ENCODE measurements at regions not wholly inside any gene's neighbourhood (a gene's known extent, or its start where the extent isn't known, plus 50 kb on each side); places are given as distances from the start of the nearest gene placed in this dataset.

DNA sequence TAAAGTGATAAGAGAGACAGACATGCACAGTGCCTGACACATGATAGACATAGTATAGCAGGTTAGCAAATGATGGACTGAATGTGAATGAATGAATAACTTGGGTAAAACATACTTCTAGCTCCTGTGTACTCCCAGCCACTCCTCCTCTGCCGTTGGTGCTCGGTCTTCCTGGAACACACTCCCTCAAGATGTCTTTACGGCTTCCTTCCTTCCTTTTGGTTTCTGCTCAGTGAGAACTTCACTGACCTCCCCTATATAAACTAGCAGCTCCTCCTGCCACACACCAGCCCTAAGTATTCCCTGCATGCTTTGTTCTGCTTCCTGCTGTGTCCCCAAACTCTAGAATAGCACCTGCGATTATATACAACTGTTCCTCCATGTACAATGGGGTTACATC lies 50.2 kb downstream of the RAD54L2 start:
- FAIRE-seq (no peak), ATAC-seq (no peak), DNase-seq (ENCODE audit: extremely low read depth in 1 of 4, low spot score in 3 of 4) (no peak)
- in situ Hi-C loops (cut with MboI), result no loop called here
- Histone ChIP-seq H3K9ac (ENCODE audit: insufficient read depth in 1 of 2, low read depth in 2 of 2, low read length in 2 of 2) (no peak overlapping the region), H3K4me1 (replicated peaks in 1 of 2; ENCODE audit: control insufficient read depth in 2 of 2, insufficient read depth in 2 of 2, low read length in 2 of 2) (no peaks in the 10 kb centered on the region), H3K36me3 (ENCODE audit: control insufficient read depth, insufficient read depth, low read length) (peaks cover 8% of the 10 kb centered on the region; the same call in 2 of the 3 replicates), H4K20me1 (replicated peaks; ENCODE audit: control insufficient read depth, insufficient read depth, low read length) (no peaks in the 10 kb centered on the region), H3K9me1 (ENCODE audit: control insufficient read depth, insufficient read depth, low read length) (no peaks in the 10 kb centered on the region), H3K27ac (ENCODE audit: extremely low read depth, low read depth, low read length) (no peak overlapping the region), H3K4me2 (ENCODE audit: insufficient read depth, low read length) (no peak overlapping the region), H3K4me3 (no peak overlapping the region), H3K9me3 (replicated peaks; ENCODE audit: control insufficient read depth, insufficient read depth, low read depth, low read length) (no peaks in the 10 kb centered on the region), H3K27me3 (ENCODE audit: control insufficient read depth in 2 of 2, insufficient read depth in 2 of 2, low read length in 2 of 2) (no peaks in the 10 kb centered on the region), H3K79me2 (ENCODE audit: control insufficient read depth, insufficient read depth, low read length) (no peaks in the 10 kb centered on the region; the same call in 2 of the 3 replicates), H2AFZ (ENCODE audit: low read depth, low read length) (no peak overlapping the region)
- ChIA-PET CTCF (ENCODE audit: low intra/inter-chr PET ratio) (no interaction called here), POLR2A (no interaction called here)
- no TSS peak for BruUV-seq (replicated peaks)
- 79% methylated on average over 4 of the region's 4 CpGs for WGBS (ENCODE audit: insufficient coverage, low coverage, missing lambda C conversion rate)
- TF ChIP-seq ZNF707 (CRISPR knock-in tag; conservative IDR thresholded peaks at IDR 0.05) (no peak), ZBTB8A (IDR thresholded peaks at IDR 0.05; ENCODE audit: partially characterized antibody) (no peak), CBX5 (IDR thresholded peaks at IDR 0.05; ENCODE audit: borderline replicate concordance, low read depth) (no peak), HSF4 (CRISPR knock-in tag; IDR thresholded peaks at IDR 0.05; ENCODE audit: borderline replicate concordance) (no peak), SIRT6 (IDR thresholded peaks at IDR 0.05; ENCODE audit: low read depth, low read length) (no peak), SMC3 (conservative IDR thresholded peaks at IDR 0.05; ENCODE audit: insufficient read depth, low read depth, low read length) (no peak), ZEB2 (IDR thresholded peaks at IDR 0.05) (no peak), RBM34 (IDR thresholded peaks at IDR 0.05; ENCODE audit: borderline replicate concordance, insufficient read depth, low read length) (no peak), CHCHD3 (CRISPR knock-in tag; IDR thresholded peaks at IDR 0.05) (no peak), CEBPB (tag; IDR thresholded peaks at IDR 0.05) (no peak), ETV1 (tag; conservative IDR thresholded peaks at IDR 0.05; ENCODE audit: low read depth) (no peak), ZNF24 (IDR thresholded peaks at IDR 0.05) (no peak), ZNF586 (CRISPR knock-in tag; conservative IDR thresholded peaks at IDR 0.05) (no peak), HLTF (IDR thresholded peaks at IDR 0.05) (no peak), HIVEP1 (CRISPR knock-in tag; IDR thresholded peaks at IDR 0.05) (no peak)
- TF ChIP-seq, protein P1, sequence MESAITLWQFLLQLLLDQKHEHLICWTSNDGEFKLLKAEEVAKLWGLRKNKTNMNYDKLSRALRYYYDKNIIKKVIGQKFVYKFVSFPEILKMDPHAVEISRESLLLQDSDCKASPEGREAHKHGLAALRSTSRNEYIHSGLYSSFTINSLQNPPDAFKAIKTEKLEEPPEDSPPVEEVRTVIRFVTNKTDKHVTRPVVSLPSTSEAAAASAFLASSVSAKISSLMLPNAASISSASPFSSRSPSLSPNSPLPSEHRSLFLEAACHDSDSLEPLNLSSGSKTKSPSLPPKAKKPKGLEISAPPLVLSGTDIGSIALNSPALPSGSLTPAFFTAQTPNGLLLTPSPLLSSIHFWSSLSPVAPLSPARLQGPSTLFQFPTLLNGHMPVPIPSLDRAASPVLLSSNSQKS (CRISPR knock-in tag; IDR thresholded peaks at IDR 0.05), result no peak
- TF ChIP-seq, protein P2, sequence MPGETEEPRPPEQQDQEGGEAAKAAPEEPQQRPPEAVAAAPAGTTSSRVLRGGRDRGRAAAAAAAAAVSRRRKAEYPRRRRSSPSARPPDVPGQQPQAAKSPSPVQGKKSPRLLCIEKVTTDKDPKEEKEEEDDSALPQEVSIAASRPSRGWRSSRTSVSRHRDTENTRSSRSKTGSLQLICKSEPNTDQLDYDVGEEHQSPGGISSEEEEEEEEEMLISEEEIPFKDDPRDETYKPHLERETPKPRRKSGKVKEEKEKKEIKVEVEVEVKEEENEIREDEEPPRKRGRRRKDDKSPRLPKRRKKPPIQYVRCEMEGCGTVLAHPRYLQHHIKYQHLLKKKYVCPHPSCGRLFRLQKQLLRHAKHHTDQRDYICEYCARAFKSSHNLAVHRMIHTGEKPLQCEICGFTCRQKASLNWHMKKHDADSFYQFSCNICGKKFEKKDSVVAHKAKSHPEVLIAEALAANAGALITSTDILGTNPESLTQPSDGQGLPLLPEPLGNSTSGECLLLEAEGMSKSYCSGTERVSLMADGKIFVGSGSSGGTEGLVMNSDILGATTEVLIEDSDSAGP (CRISPR knock-in tag; IDR thresholded peaks at IDR 0.05), result no peak
- intact Hi-C loops (cut with micrococcal nuclease), result no loop called here

Measured in K562 (cell line).